ENCODE measurements at regions not wholly inside any gene's neighbourhood (a gene's known extent, or its start where the extent isn't known, plus 50 kb on each side); places are given as distances from the start of the nearest gene placed in this dataset.
"Not testable (repeated sequence)": the region's sequence is repeated elsewhere in the genome, so short reads cannot be mapped to it uniquely, and the experiment has no call there.

- DNase-seq (ENCODE audit: low read depth in 2 of 3, low spot score in 2 of 3), result not testable (repeated sequence)
Observed at GRCh38 chr4:189727982-189728638, 212.6 kb upstream of the FRG1 start.

GRCh38 chr4:189731989-189732388 is 208.7 kb upstream of the FRG1 start:
- DNase-seq (ENCODE audit: low read depth in 2 of 3, low spot score in 2 of 3), result not testable (repeated sequence)

DNA sequence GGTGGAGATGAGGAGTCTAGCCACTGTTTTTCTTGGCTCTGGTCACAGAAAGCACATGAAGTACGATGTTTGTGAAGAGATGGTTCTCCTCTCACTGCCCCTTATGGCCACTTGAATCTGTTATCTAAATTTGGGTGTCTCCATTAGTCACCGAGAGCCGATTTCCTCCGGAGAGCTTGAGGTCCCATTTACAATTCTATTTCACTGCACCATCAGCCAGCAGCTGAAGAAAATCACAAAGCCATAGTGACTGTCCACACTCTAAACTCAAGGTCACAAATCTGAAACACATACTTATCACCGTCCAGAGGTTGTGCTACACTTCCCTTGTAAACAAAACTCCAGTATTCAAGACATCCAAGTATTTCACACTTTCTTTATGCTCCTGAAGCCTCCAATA is 207.2 kb upstream of the FRG1 start:
- DNase-seq (ENCODE audit: low read depth in 2 of 3, low spot score in 2 of 3), result not testable (repeated sequence)

- DNase-seq (ENCODE audit: low read depth in 2 of 3, low spot score in 2 of 3), result not testable (repeated sequence)
Observed at GRCh38 chr4:189734648-189735267, 205.9 kb upstream of the FRG1 start.

DNA sequence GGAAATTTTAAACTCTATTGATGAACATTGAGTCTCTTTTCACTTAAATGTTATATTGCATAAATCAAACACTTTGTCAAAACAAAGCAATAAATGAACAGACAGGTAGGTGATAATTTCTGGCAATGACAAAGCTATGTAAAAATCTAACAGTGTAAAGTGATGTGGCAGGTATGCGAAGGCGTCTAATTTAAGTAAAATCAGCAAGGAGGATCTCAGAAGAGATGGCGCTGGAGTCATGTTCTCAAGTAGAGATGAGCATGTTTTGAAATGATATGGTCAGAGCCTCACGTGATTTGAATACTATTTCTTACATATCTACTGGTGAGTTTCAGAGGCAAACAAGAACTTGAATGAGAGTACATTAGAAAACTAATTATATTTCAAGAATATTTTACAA is 204.0 kb upstream of the FRG1 start:
- DNase-seq (ENCODE audit: low read depth in 2 of 3, low spot score in 2 of 3), result not testable (repeated sequence)

DNA sequence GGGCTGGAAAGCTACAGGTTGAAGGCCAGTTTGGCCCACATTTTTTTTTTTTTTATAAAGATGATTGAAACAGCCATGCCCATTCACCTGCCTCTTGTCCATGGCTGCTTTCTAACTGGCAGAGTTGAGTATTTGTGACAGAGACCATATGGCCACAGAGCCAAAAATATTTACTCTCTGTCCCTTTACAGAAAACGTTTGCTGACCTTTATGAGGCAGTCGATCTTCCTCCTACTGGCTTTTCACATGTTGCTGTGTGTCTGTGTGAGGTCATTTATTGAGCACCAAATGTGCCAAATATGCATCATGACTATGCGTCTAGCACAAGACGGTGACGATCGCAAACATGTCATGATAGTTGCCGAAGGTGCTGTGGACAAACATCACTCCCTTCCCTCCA is 200.6 kb upstream of the FRG1 start:
- not testable (repeated sequence) for DNase-seq (ENCODE audit: low read depth in 2 of 3, low spot score in 2 of 3)

GRCh38 chr4:189740873-189741272 is 199.8 kb upstream of the FRG1 start:
- no peak for DNase-seq (ENCODE audit: low read depth in 2 of 3, low spot score in 2 of 3)

- DNase-seq (ENCODE audit: low read depth in 2 of 3, low spot score in 2 of 3), result not testable (repeated sequence)
Observed at GRCh38 chr4:189753092-189753491, 187.6 kb upstream of the FRG1 start.

- no peak for DNase-seq (ENCODE audit: low read depth in 2 of 3, low spot score in 2 of 3)
Observed at GRCh38 chr4:189763583-189763982, 177.1 kb upstream of the FRG1 start.

DNA sequence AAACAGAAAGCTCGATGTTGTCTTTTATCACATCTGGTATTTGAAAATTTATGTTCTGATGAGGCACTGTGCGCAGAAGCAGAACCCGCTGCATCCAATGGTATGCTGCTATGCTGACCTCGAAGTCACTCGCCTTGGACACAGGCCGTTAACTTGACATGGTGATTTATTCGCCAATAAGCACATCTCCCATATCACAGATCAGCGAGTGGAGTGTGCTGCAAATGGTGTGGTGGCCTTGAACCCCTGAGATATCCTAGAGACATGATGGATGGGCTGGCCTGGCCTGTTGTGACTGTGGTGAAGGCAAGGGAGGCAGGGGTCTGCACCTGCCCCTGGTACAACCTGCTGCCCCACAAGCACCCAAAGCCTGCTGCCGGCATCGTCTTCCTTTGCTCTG is 175.4 kb upstream of the FRG1 start:
- DNase-seq (ENCODE audit: low read depth in 2 of 3, low spot score in 2 of 3), result no peak

GRCh38 chr4:189765736-189766135 is 174.9 kb upstream of the FRG1 start:
- DNase-seq (ENCODE audit: low read depth in 2 of 3, low spot score in 2 of 3), result no peak

- no peak for DNase-seq (ENCODE audit: low read depth in 2 of 3, low spot score in 2 of 3)
Observed at GRCh38 chr4:189767941-189768340, 172.7 kb upstream of the FRG1 start.

- DNase-seq (ENCODE audit: low read depth in 2 of 3, low spot score in 2 of 3), result no peak
Observed at GRCh38 chr4:189769131-189769530, 171.5 kb upstream of the FRG1 start.

GRCh38 chr4:189771696-189772361 is 168.8 kb upstream of the FRG1 start:
- DNase-seq (ENCODE audit: low read depth in 2 of 3, low spot score in 2 of 3), result no peak

DNA sequence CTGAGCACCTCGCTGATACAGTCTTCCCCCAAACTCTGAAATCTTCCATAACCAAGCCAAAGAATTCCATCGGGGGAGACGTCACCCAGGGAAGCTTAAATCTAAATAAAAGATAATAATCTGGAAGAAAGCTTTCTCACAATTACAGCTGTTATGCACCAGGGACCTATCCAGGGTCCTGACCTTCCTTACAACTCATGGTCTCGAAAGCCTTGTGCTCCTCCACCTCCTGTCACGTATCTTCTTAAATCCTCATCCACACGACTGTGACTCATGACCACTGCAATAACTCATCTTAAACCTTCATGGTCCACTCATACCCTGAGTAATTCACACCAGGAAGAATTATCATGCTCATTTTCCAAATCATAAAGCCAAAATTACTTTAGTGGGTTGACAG is 166.8 kb upstream of the FRG1 start:
- no peak for DNase-seq (ENCODE audit: low read depth in 2 of 3, low spot score in 2 of 3)

DNA sequence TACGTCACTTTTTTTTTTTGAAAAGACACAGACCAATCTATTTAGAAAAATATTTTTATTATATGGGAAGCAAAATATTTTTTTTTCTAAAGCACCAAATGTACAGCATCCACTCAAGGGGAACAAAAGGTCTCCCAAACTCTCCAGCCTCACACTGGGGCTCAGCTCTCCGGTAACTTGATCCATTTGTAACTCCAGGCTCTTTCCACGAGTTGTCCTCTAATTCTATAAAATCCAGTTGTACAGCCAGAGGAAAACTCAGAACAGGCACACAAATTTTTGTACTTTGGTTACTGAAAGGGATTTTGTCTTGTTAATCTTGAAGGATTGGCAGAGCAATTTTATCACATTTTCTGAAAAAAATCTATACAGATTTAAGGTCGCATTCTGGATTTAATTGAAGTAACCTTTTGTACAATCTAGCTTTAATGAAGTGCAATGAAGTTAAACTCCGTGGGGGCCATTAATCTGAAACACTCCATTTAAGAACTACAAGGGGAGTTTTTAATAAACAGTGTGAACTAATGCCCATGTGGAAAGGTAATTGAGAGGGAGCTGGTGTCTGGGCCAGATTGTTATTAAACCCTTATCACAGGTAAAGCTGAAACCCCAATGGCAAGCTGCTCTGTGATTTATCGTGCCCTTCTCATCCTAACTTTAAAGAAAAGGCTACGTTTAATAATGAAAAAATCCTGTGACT is 161.2 kb upstream of the FRG1 start:
- DNase-seq (ENCODE audit: low read depth in 2 of 3, low spot score in 2 of 3), result no peak

- no peak for DNase-seq (ENCODE audit: low read depth in 2 of 3, low spot score in 2 of 3)
Observed at GRCh38 chr4:189780391-189780790, 160.3 kb upstream of the FRG1 start.

GRCh38 chr4:189784651-189785050 is 156.0 kb upstream of the FRG1 start:
- no peak for DNase-seq (ENCODE audit: low read depth in 2 of 3, low spot score in 2 of 3)

DNA sequence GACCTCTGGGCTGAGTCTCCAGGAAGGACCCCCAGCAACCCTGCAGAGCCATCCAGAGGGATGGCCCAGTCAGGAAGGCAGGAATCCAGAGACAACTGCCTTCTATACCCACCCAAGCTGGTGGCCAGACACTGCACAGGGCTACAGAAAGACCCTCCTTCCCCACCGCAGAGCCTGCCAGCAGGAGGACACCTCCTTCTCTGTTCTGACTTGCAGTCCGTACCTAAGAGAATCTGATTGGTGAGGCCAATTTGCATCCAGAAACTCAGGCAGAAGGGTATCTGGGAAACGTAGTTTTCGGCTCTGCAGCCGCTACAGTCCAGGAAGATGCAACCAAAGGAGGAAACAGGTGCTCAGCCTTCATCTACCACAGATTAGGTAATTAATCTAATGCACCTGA is 155.4 kb upstream of the FRG1 start:
- no peak for DNase-seq (ENCODE audit: low read depth in 2 of 3, low spot score in 2 of 3)

DNA sequence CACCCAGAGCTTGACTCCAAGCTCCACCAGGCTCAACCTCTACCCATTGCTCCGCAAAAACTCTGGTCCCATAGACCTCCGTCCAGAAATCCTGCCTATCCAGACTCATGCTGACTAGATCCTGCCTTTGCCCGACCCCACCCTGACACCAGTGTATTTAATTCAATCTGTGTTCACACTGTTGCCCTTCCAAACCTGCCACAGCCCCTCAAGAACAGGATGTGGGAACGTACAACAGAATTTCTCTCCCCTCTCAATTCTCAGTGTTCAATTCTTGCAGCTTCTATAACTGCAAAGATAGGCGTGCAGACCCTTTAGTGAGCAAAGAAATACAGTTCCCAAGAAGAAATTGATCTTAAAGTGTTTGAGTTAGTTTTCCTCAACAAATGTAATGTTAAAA is 154.2 kb upstream of the FRG1 start:
- no peak for DNase-seq (ENCODE audit: low read depth in 2 of 3, low spot score in 2 of 3)

GRCh38 chr4:189787216-189788031 is 153.2 kb upstream of the FRG1 start:
- DNase-seq (ENCODE audit: low read depth in 2 of 3, low spot score in 2 of 3), result no peak
